ENCODE measurements at regions not wholly inside any gene's neighbourhood (a gene's known extent, or its start where the extent isn't known, plus 50 kb on each side); places are given as distances from the start of the nearest gene placed in this dataset.

DNA sequence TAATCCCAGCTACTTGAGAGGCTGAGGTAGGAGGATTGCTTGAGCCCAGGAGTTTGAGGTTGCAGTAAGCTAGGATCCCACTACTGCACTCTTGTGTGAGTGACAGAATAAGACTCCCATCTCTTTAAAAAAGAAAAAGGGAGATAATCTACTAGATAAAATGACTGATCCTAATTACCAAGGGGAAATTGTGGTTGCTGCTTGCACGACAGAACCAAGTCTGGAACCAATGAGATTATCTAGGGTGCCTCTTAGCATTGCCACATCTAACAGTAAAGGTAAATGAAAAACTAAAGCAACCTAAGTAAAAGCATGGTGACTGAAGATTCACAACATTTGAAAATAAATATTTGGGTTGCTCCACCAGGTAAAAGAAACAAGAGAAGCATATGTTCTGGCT lies 185.1 kb downstream of the PDHA2 start:
- TF ChIP-seq, protein P1, sequence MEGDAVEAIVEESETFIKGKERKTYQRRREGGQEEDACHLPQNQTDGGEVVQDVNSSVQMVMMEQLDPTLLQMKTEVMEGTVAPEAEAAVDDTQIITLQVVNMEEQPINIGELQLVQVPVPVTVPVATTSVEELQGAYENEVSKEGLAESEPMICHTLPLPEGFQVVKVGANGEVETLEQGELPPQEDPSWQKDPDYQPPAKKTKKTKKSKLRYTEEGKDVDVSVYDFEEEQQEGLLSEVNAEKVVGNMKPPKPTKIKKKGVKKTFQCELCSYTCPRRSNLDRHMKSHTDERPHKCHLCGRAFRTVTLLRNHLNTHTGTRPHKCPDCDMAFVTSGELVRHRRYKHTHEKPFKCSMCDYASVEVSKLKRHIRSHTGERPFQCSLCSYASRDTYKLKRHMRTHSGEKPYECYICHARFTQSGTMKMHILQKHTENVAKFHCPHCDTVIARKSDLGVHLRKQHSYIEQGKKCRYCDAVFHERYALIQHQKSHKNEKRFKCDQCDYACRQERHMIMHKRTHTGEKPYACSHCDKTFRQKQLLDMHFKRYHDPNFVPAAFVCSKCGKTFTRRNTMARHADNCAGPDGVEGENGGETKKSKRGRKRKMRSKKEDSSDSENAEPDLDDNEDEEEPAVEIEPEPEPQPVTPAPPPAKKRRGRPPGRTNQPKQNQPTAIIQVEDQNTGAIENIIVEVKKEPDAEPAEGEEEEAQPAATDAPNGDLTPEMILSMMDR (IDR thresholded peaks at IDR 0.05): no peak
- no peak for TF ChIP-seq POLR2A (IDR thresholded peaks at IDR 0.05)
